HL-60 (cell line): ENCODE measurements at regions not wholly inside any gene's neighbourhood (a gene's known extent, or its start where the extent isn't known, plus 50 kb on each side); places are given as distances from the start of the nearest gene placed in this dataset.

ENCODE experiments used
- DNase-seq, 2 experiments: peaks; one replicate each; pipeline ENCODE4 v3.0.0-alpha.2; 2010 to 2020; ENCODE audit warnings: low read depth in 1 of 2, low spot score in 1 of 2
- H3K27ac ChIP-seq: fragments of 250-450 bp; sonication (Bioruptor Pico); replicated peaks from 2 replicates; pipeline ENCODE4 v1.5.1; 2020; ENCODE audit warnings: mild to moderate bottlenecking, moderate library complexity
- H3K27me3 ChIP-seq: fragments of 250-450 bp; sonication (Bioruptor Pico); 2 replicates; pipeline ENCODE4 v1.5.1; 2021; ENCODE audit warnings: mild to moderate bottlenecking, moderate library complexity; ENCODE audit not compliant: insufficient read depth, poor library complexity, severe bottlenecking
- H3K4me3 ChIP-seq: replicated peaks from 2 replicates; pipeline ENCODE4 v1.5.1; 2011; ENCODE audit warnings: mild to moderate bottlenecking, control low read depth, low read length; ENCODE audit not compliant: insufficient read depth
- CTCF ChIP-seq: IDR thresholded peaks from one replicate; pipeline ENCODE4 v1.5.1; 2011; ENCODE audit warnings: low read length, control low read depth, inconsistent platforms; ENCODE audit not compliant: insufficient read depth
- GABPA ChIP-seq: IDR thresholded peaks from 2 replicates; pipeline ENCODE4 v1.6.1; 2012; ENCODE audit warnings: low read depth
- POLR2AphosphoS5 ChIP-seq: IDR thresholded peaks from 2 replicates; pipeline ENCODE4 v1.6.1; 2012; ENCODE audit warnings: low read depth
- SPI1 ChIP-seq: IDR thresholded peaks from 2 replicates; pipeline ENCODE4 v1.6.1; 2012; ENCODE audit warnings: low read depth, mild to moderate bottlenecking, borderline replicate concordance
- TF ChIP-seq, protein P1 (sequence below): IDR thresholded peaks from 2 replicates; pipeline ENCODE4 v1.6.1; 2012; ENCODE audit warnings: low read depth; ENCODE audit not compliant: insufficient replicate concordance

- DNase-seq, result no peak
- no peak for TF ChIP-seq POLR2AphosphoS5
- TF ChIP-seq GABPA, result no peak
- TF ChIP-seq CTCF, result no peak
- Histone ChIP-seq H3K27ac (no peak overlapping the region), H3K4me3 (no peak overlapping the region), H3K27me3 (no peaks in the 10 kb centered on the region)
Measured at GRCh38 chr4:114249561-114249960, 270.1 kb upstream of the ARSJ start.

GRCh38 chr4:114249976-114250375 lies 270.5 kb upstream of the ARSJ start:
- TF ChIP-seq POLR2AphosphoS5 (no peak), CTCF (no peak), SPI1 (no peak), GABPA (no peak)
- TF ChIP-seq, protein P1, sequence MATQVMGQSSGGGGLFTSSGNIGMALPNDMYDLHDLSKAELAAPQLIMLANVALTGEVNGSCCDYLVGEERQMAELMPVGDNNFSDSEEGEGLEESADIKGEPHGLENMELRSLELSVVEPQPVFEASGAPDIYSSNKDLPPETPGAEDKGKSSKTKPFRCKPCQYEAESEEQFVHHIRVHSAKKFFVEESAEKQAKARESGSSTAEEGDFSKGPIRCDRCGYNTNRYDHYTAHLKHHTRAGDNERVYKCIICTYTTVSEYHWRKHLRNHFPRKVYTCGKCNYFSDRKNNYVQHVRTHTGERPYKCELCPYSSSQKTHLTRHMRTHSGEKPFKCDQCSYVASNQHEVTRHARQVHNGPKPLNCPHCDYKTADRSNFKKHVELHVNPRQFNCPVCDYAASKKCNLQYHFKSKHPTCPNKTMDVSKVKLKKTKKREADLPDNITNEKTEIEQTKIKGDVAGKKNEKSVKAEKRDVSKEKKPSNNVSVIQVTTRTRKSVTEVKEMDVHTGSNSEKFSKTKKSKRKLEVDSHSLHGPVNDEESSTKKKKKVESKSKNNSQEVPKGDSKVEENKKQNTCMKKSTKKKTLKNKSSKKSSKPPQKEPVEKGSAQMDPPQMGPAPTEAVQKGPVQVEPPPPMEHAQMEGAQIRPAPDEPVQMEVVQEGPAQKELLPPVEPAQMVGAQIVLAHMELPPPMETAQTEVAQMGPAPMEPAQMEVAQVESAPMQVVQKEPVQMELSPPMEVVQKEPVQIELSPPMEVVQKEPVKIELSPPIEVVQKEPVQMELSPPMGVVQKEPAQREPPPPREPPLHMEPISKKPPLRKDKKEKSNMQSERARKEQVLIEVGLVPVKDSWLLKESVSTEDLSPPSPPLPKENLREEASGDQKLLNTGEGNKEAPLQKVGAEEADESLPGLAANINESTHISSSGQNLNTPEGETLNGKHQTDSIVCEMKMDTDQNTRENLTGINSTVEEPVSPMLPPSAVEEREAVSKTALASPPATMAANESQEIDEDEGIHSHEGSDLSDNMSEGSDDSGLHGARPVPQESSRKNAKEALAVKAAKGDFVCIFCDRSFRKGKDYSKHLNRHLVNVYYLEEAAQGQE, result no peak
- Histone ChIP-seq H3K27me3 (no peaks in the 10 kb centered on the region), H3K27ac (no peak overlapping the region), H3K4me3 (no peak overlapping the region)
- no peak for DNase-seq

DNA sequence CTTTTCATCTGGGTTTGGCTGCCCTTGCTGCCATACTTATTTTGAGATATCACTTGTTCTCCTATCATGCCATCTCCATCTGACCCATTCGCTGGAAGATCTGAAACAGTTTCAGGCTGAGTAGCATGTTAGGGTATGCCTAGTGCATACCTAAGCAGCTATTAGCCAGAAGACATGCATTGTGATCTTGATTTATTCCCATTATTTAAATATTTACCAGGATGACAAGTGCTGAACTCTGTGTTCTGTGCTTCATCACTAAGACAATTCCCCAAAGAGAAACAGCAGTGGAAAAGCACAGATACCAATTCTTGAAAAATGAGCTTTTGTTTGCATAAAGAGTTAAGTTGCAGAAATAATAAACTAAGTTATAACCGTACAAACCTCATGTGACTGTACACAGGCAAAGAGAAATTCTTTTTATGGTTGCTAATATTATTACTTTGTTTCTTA lies 271.0 kb upstream of the ARSJ start:
- H3K4me3 ChIP-seq, result no peak overlapping the region
- no peaks in the 10 kb centered on the region for H3K27me3 ChIP-seq
- no peak for DNase-seq
- H3K27ac ChIP-seq, result no peak overlapping the region
- TF ChIP-seq POLR2AphosphoS5 (no peak), GABPA (no peak), SPI1 (no peak), CTCF (no peak)
- TF ChIP-seq, protein P1, result no peak

GRCh38 chr4:114251020-114251419 lies 271.6 kb upstream of the ARSJ start:
- no peak overlapping the region for H3K4me3 ChIP-seq
- no peak for DNase-seq
- no peak for TF ChIP-seq GABPA
- no peak for TF ChIP-seq CTCF
- TF ChIP-seq POLR2AphosphoS5, result no peak
- TF ChIP-seq, protein P1, result no peak
- TF ChIP-seq SPI1, result no peak
- no peaks in the 10 kb centered on the region for H3K27me3 ChIP-seq
- no peak overlapping the region for H3K27ac ChIP-seq
